ENCODE measurements at regions not wholly inside any gene's neighbourhood (a gene's known extent, or its start where the extent isn't known, plus 50 kb on each side); places are given as distances from the start of the nearest gene placed in this dataset.

GRCh38 chr4:181593703-181594102 lies 649.5 kb upstream of the TENM3 start:
- TF ChIP-seq CTCF (IDR thresholded peaks at IDR 0.05; ENCODE audit: borderline replicate concordance, extremely low read depth, low read length, poor library complexity, severe bottlenecking), result no peak
- no peak for TF ChIP-seq EZH2 (IDR thresholded peaks at IDR 0.05; ENCODE audit: borderline replicate concordance, low read depth, low read length, severe bottlenecking)
